ENCODE measurements at regions not wholly inside any gene's neighbourhood (a gene's known extent, or its start where the extent isn't known, plus 50 kb on each side); places are given as distances from the start of the nearest gene placed in this dataset.

DNA sequence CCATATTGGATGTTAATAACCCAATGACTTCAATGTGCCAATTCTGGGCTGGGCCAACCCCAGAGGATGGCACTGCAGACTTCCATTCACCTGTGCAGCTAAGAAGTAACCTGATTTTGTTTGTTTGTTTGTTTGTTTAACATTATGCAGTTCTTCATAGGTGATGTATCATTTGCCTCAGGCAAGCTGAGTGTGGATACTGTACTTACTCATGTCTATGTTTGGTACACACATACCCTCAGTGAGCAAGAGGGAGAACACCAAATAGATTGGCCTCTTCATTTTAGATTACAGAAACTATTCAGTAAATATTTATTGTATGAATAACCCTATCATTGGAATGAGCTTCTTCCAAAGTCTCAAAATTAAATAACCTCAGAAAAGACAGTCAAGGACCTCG is 180.2 kb upstream of the SMC2 start:
- no peak overlapping the region for H3K14ac ChIP-seq (ENCODE audit: insufficient read length)
- H3K79me1 ChIP-seq (ENCODE audit: low read depth, low read length): no peaks in the 10 kb centered on the region
- no peaks in the 10 kb centered on the region for H3K79me2 ChIP-seq (ENCODE audit: control insufficient read depth in 1 of 2, insufficient read depth in 2 of 2, low read length in 2 of 2)
- CTCF ChIA-PET (ENCODE audit: partially characterized antibody): no interaction called here
- no peak overlapping the region for H3K4me2 ChIP-seq (ENCODE audit: insufficient read depth in 1 of 2, low read depth in 2 of 2, low read length in 2 of 2)
- 92% methylated on average over 1 of the region's 1 CpG; no CpG with 5 or more reads in 1 of the 2 experiments for WGBS, 2 experiments (ENCODE audit: extremely low coverage in 1 of 2, insufficient coverage in 1 of 2, insufficient read length in 1 of 2, insufficient replicate concordance in 2 of 2, low coverage in 1 of 2, low lambda C conversion rate in 2 of 2, missing lambda C conversion rate in 1 of 2)
- H3K9ac ChIP-seq (replicated peaks in 1 of 4; ENCODE audit: extremely low read depth in 1 of 4, low read depth in 3 of 4, low read length in 3 of 4): no peak overlapping the region
- FAIRE-seq (no peak), DNase-seq (ENCODE audit: low read depth in 1 of 2, low spot score in 2 of 2) (no peak)
- H4K8ac ChIP-seq (ENCODE audit: extremely low read depth, insufficient read depth, low read length): no peak overlapping the region
- no peak overlapping the region for H3K56ac ChIP-seq (replicated peaks; ENCODE audit: insufficient read length, low read depth, low read length)
- H4K5ac ChIP-seq (ENCODE audit: insufficient read length, low read depth, low read length): no peak overlapping the region
- no peak overlapping the region for H3K27ac ChIP-seq (ENCODE audit: low read depth, low read length)
- no peaks in the 10 kb centered on the region for H3K9me3 ChIP-seq (ENCODE audit: insufficient read depth in 2 of 2, low read depth in 1 of 2, low read length in 1 of 2)
- no peak overlapping the region for H2AK5ac ChIP-seq (ENCODE audit: low read depth, low read length)
- H3K4ac ChIP-seq (replicated peaks; ENCODE audit: insufficient read length, low read depth, low read length): no peak overlapping the region
- H2BK15ac ChIP-seq (ENCODE audit: low read length): no peak overlapping the region
- no peak overlapping the region for H3K23ac ChIP-seq (ENCODE audit: insufficient read length)
- H3K27me3 ChIP-seq (replicated peaks in 1 of 4; ENCODE audit: control insufficient read depth in 3 of 4, extremely low read depth in 1 of 4, insufficient read depth in 3 of 4, low read length in 3 of 4): no peaks in the 10 kb centered on the region
- no peak overlapping the region for H3K18ac ChIP-seq (ENCODE audit: extremely low read depth, low read length)
- POLR2A ChIA-PET (ENCODE audit: partially characterized antibody): no interaction called here
- no peak overlapping the region for H2BK5ac ChIP-seq (ENCODE audit: low read depth, low read length)
- H3K4me3 ChIP-seq (ENCODE audit: extremely low read depth in 1 of 4, insufficient read depth in 2 of 4, low read depth in 3 of 4, low read length in 4 of 4): no peak overlapping the region
- H2BK20ac ChIP-seq (ENCODE audit: low read length): no peak overlapping the region
- no peak overlapping the region for H2AFZ ChIP-seq (ENCODE audit: low read length)
- H3K4me1 ChIP-seq (replicated peaks in 1 of 4; ENCODE audit: control insufficient read depth in 3 of 4, insufficient read depth in 4 of 4, low read length in 3 of 4): no peaks in the 10 kb centered on the region
- no peaks in the 10 kb centered on the region for H4K20me1 ChIP-seq (replicated peaks in 1 of 2; ENCODE audit: control insufficient read depth in 1 of 2, insufficient read depth in 2 of 2, low read length in 2 of 2)
- no peaks in the 10 kb centered on the region for H3K23me2 ChIP-seq (ENCODE audit: low read depth, low read length)
- no peaks in the 10 kb centered on the region for H3K36me3 ChIP-seq (ENCODE audit: control insufficient read depth in 2 of 4, insufficient read depth in 4 of 4, low read length in 3 of 4)
- H4K91ac ChIP-seq (replicated peaks; ENCODE audit: insufficient read length, low read length): no peak overlapping the region
- TF ChIP-seq, protein P1, sequence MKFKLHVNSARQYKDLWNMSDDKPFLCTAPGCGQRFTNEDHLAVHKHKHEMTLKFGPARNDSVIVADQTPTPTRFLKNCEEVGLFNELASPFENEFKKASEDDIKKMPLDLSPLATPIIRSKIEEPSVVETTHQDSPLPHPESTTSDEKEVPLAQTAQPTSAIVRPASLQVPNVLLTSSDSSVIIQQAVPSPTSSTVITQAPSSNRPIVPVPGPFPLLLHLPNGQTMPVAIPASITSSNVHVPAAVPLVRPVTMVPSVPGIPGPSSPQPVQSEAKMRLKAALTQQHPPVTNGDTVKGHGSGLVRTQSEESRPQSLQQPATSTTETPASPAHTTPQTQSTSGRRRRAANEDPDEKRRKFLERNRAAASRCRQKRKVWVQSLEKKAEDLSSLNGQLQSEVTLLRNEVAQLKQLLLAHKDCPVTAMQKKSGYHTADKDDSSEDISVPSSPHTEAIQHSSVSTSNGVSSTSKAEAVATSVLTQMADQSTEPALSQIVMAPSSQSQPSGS (IDR thresholded peaks at IDR 0.05; ENCODE audit: low read length): no peak
- H2BK12ac ChIP-seq (ENCODE audit: low read depth, low read length): no peak overlapping the region
- H2BK120ac ChIP-seq (replicated peaks; ENCODE audit: low read depth, low read length): no peak overlapping the region
